NT2/D1 (cell line): ENCODE measurements at regions not wholly inside any gene's neighbourhood (a gene's known extent, or its start where the extent isn't known, plus 50 kb on each side); places are given as distances from the start of the nearest gene placed in this dataset.

Experiments used
- SUZ12 ChIP-seq: IDR thresholded peaks from 2 replicates; pipeline ENCODE4 v1.6.1; 2011; ENCODE audit not compliant: insufficient read length, insufficient read depth; ENCODE audit errors: extremely low read depth
- YY1 ChIP-seq: IDR thresholded peaks from 2 replicates; pipeline ENCODE4 v1.6.1; 2011; ENCODE audit not compliant: insufficient read length, insufficient read depth
- ZNF274 ChIP-seq: IDR thresholded peaks from 2 replicates; pipeline ENCODE4 v1.6.1; 2011; ENCODE audit warnings: mild to moderate bottlenecking, low read depth, low read length

- TF ChIP-seq YY1 = no peak
- TF ChIP-seq ZNF274 = no peak
- TF ChIP-seq SUZ12 = no peak
These were observed 351.5 kb upstream of the TLE4 start for GRCh38 chr9:79220251-79220650.
